ENCODE measurements at regions not wholly inside any gene's neighbourhood (a gene's known extent, or its start where the extent isn't known, plus 50 kb on each side); places are given as distances from the start of the nearest gene placed in this dataset.
A peak's percentile ranks its signal among the peaks of the same experiment; 100 is the strongest.

- DNase-seq (ENCODE audit: low spot score): no peak
These were observed 96.3 kb upstream of the RNF152 start for GRCh38 chr18:61989138-61989537.

GRCh38 chr18:61988100-61988499 is 95.3 kb upstream of the RNF152 start:
- no peak for DNase-seq (ENCODE audit: low spot score)

GRCh38 chr18:61985681-61986080 is 92.9 kb upstream of the RNF152 start:
- DNase-seq (ENCODE audit: low spot score): no peak

GRCh38 chr18:61984349-61984748 is 91.5 kb upstream of the RNF152 start:
- DNase-seq (ENCODE audit: low spot score): no peak

GRCh38 chr18:61982475-61982874 is 89.7 kb upstream of the RNF152 start:
- DNase-seq (ENCODE audit: low spot score): no peak

- no peak for DNase-seq (ENCODE audit: low spot score)
These were observed 87.5 kb upstream of the RNF152 start for GRCh38 chr18:61980355-61980754.

GRCh38 chr18:61975526-61976326 is 82.9 kb upstream of the RNF152 start:
- DNase-seq (ENCODE audit: low spot score): peak; percentile 43

GRCh38 chr18:61973273-61974115 is 80.7 kb upstream of the RNF152 start:
- DNase-seq (ENCODE audit: low spot score): no peak

GRCh38 chr18:61972389-61973264 is 79.8 kb upstream of the RNF152 start:
- no peak for DNase-seq (ENCODE audit: low spot score)

GRCh38 chr18:61967252-61967891 is 74.6 kb upstream of the RNF152 start:
- DNase-seq (ENCODE audit: low spot score): no peak

GRCh38 chr18:61965311-61965710 is 72.5 kb upstream of the RNF152 start:
- no peak for DNase-seq (ENCODE audit: low spot score)

GRCh38 chr18:61964616-61965015 is 71.8 kb upstream of the RNF152 start:
- DNase-seq (ENCODE audit: low spot score): no peak

GRCh38 chr18:61963705-61964104 is 70.9 kb upstream of the RNF152 start:
- no peak for DNase-seq (ENCODE audit: low spot score)

- DNase-seq (ENCODE audit: low spot score): no peak
These were observed 65.2 kb upstream of the RNF152 start for GRCh38 chr18:61957801-61958516.

GRCh38 chr18:61955644-61956043 is 62.8 kb upstream of the RNF152 start:
- DNase-seq (ENCODE audit: low spot score): no peak

GRCh38 chr18:61954096-61954746 is 61.4 kb upstream of the RNF152 start:
- DNase-seq (ENCODE audit: low spot score): no peak

- no peak for DNase-seq (ENCODE audit: low spot score)
These were observed 60.8 kb upstream of the RNF152 start for GRCh38 chr18:61953641-61954040.

- DNase-seq (ENCODE audit: low spot score): no peak
These were observed 60.4 kb upstream of the RNF152 start for GRCh38 chr18:61953161-61953560.

GRCh38 chr18:61951396-61951795 is 58.6 kb upstream of the RNF152 start:
- no peak for DNase-seq (ENCODE audit: low spot score)

GRCh38 chr18:61950371-61950770 is 57.6 kb upstream of the RNF152 start:
- no peak for DNase-seq (ENCODE audit: low spot score)

- DNase-seq (ENCODE audit: low spot score): no peak
These were observed 57.1 kb upstream of the RNF152 start for GRCh38 chr18:61949946-61950345.

Measured in activated CD4-positive, alpha-beta T cell treated with anti-CD3 and anti-CD28 coated beads, Interleukin-2, Interleukin-4, amounts not matched to agents 100 ng/mL and 50 ng/mL, durations not matched to agents 16 hours and 8 hours (primary cell).